OCI-LY1 (cell line): ENCODE measurements at regions not wholly inside any gene's neighbourhood (a gene's known extent, or its start where the extent isn't known, plus 50 kb on each side); places are given as distances from the start of the nearest gene placed in this dataset.

ENCODE experiments used
- H2AFZ ChIP-seq: fragments of 200-600 bp; sonication (generic), shearing (Covaris generic); 2 replicates; pipeline ENCODE4 v1.6.0; 2014; ENCODE audit warnings: antibody characterized with exemption, mild to moderate bottlenecking, low read length
- H3F3A ChIP-seq: fragments of 200-600 bp; sonication (generic), shearing (Covaris generic); 2 replicates; pipeline ENCODE4 v1.6.0; 2014; ENCODE audit warnings: mild to moderate bottlenecking, antibody characterized with exemption, low read length, moderate library complexity; ENCODE audit not compliant: insufficient read depth
- H3K27ac ChIP-seq: fragments of 200-600 bp; sonication (generic); 2 replicates; pipeline ENCODE4 v1.5.1; 2014; ENCODE audit warnings: low read length, mixed run types, mild to moderate bottlenecking, low read depth; ENCODE audit not compliant: poor library complexity, severe bottlenecking
- H3K27me3 ChIP-seq: fragments of 200-600 bp; sonication (generic); 2 replicates; pipeline ENCODE4 v1.6.0; 2014; ENCODE audit warnings: antibody characterized with exemption, mild to moderate bottlenecking, low read length, moderate library complexity; ENCODE audit not compliant: insufficient read depth
- H3K36me3 ChIP-seq: fragments of 200-600 bp; sonication (generic); 2 replicates; pipeline ENCODE4 v1.6.1; 2014; ENCODE audit warnings: mild to moderate bottlenecking, antibody characterized with exemption, low read length, moderate library complexity, mixed read lengths; ENCODE audit not compliant: insufficient read depth
- H3K4me1 ChIP-seq: fragments of 200-600 bp; sonication (generic); 2 replicates; pipeline ENCODE4 v1.5.1; 2014; ENCODE audit warnings: mild to moderate bottlenecking, low read length, moderate library complexity; ENCODE audit not compliant: insufficient read depth, severe bottlenecking
- H3K4me2 ChIP-seq: fragments of 200-600 bp; sonication (generic), shearing (Covaris generic); 2 replicates; pipeline ENCODE4 v1.6.1; 2014; ENCODE audit warnings: low read length
- H3K4me3 ChIP-seq: fragments of 200-600 bp; sonication (generic); 2 replicates; pipeline ENCODE4 v1.5.1; 2014; ENCODE audit warnings: low read length, low read depth, mild to moderate bottlenecking, mixed read lengths; ENCODE audit not compliant: poor library complexity, severe bottlenecking
- H3K79me2 ChIP-seq: fragments of 200-600 bp; shearing (Covaris generic); 2 replicates; pipeline ENCODE4 v1.6.1; 2016; ENCODE audit warnings: mixed run types, low read length, mixed read lengths; ENCODE audit not compliant: insufficient read depth
- H3K9ac ChIP-seq: fragments of 200-600 bp; sonication (generic), shearing (Covaris generic); 2 replicates; pipeline ENCODE4 v1.6.1; 2014; ENCODE audit warnings: mild to moderate bottlenecking, low read length, mixed read lengths
- H3K9me2 ChIP-seq: fragments of 200-600 bp; sonication (generic), shearing (Covaris generic); 2 replicates; pipeline ENCODE4 v1.6.1; 2014; ENCODE audit warnings: low read depth, mild to moderate bottlenecking, low read length, mixed read lengths
- H3K9me3 ChIP-seq: fragments of 200-600 bp; shearing (Covaris generic); 2 replicates; pipeline ENCODE4 v1.6.1; 2014; ENCODE audit warnings: low read length, mixed read lengths
- H4K20me1 ChIP-seq: fragments of 200-600 bp; sonication (generic), shearing (Covaris generic); 2 replicates; pipeline ENCODE4 v1.6.0; 2016; ENCODE audit warnings: mild to moderate bottlenecking, low read length; ENCODE audit not compliant: insufficient read depth
- EZH2 ChIP-seq: fragments of 200-600 bp; sonication (generic), shearing (Covaris generic); IDR thresholded peaks from 2 replicates; pipeline ENCODE4 v1.8.0; 2017; ENCODE audit warnings: borderline replicate concordance, mixed run types, mild to moderate bottlenecking, antibody characterized with exemption, low read length, moderate library complexity, mixed read lengths
- TF ChIP-seq, protein P1 (sequence below): fragments of 200-600 bp; sonication (generic), shearing (Covaris generic); IDR thresholded peaks from 2 replicates; pipeline ENCODE4 v1.5.1; 2017; ENCODE audit warnings: mild to moderate bottlenecking, antibody characterized with exemption, low read length, moderate library complexity, mixed read lengths

DNA sequence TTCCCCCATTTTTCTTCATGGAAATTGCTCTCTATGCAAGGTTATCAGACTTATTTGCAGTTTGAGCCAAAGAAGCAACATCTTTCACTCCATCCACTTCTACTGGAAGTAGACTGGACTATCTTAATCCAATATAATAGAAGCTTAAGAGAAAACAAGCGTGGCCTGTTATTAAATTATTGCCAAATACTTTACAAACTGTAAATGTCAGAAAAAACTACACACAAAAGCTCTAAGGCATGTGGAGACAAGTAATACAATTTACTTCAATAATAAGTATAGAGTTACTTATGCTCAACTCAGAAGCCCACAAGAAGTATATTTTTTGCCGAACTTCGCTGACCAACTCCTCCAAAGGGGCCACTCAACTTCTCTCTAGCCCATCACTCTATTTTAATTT is 120.3 kb downstream of the BDH1 start:
- no peaks in the 10 kb centered on the region for H4K20me1 ChIP-seq
- no peaks in the 10 kb centered on the region for H3K4me1 ChIP-seq

GRCh38 chr3:197434830-197435229 is 120.9 kb downstream of the BDH1 start:
- Histone ChIP-seq H4K20me1 (no peaks in the 10 kb centered on the region), H3K4me2 (no peak overlapping the region), H3K79me2 (no peaks in the 10 kb centered on the region), H3K27me3 (peaks cover 19% of the 10 kb centered on the region), H3K36me3 (no peaks in the 10 kb centered on the region), H2AFZ (no peak overlapping the region), H3K27ac (no peak overlapping the region), H3F3A (no peaks in the 10 kb centered on the region), H3K9me2 (no peaks in the 10 kb centered on the region), H3K4me1 (no peaks in the 10 kb centered on the region), H3K9ac (no peak overlapping the region), H3K4me3 (no peak overlapping the region), H3K9me3 (no peaks in the 10 kb centered on the region)
- TF ChIP-seq, protein P1, sequence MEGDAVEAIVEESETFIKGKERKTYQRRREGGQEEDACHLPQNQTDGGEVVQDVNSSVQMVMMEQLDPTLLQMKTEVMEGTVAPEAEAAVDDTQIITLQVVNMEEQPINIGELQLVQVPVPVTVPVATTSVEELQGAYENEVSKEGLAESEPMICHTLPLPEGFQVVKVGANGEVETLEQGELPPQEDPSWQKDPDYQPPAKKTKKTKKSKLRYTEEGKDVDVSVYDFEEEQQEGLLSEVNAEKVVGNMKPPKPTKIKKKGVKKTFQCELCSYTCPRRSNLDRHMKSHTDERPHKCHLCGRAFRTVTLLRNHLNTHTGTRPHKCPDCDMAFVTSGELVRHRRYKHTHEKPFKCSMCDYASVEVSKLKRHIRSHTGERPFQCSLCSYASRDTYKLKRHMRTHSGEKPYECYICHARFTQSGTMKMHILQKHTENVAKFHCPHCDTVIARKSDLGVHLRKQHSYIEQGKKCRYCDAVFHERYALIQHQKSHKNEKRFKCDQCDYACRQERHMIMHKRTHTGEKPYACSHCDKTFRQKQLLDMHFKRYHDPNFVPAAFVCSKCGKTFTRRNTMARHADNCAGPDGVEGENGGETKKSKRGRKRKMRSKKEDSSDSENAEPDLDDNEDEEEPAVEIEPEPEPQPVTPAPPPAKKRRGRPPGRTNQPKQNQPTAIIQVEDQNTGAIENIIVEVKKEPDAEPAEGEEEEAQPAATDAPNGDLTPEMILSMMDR = no peak
- no peak for TF ChIP-seq EZH2

More for the DNA sequence above, 120.3 kb downstream of the BDH1 start:
- TF ChIP-seq EZH2 = no peak
- TF ChIP-seq, protein P1 = no peak
- Histone ChIP-seq H3F3A (no peaks in the 10 kb centered on the region), H3K9me2 (no peaks in the 10 kb centered on the region), H3K27ac (no peak overlapping the region), H3K36me3 (no peaks in the 10 kb centered on the region), H3K27me3 (peaks cover 25% of the 10 kb centered on the region), H2AFZ (no peak overlapping the region), H3K9me3 (no peaks in the 10 kb centered on the region), H3K79me2 (no peaks in the 10 kb centered on the region), H3K9ac (no peak overlapping the region), H3K4me2 (no peak overlapping the region), H3K4me3 (no peak overlapping the region)

DNA sequence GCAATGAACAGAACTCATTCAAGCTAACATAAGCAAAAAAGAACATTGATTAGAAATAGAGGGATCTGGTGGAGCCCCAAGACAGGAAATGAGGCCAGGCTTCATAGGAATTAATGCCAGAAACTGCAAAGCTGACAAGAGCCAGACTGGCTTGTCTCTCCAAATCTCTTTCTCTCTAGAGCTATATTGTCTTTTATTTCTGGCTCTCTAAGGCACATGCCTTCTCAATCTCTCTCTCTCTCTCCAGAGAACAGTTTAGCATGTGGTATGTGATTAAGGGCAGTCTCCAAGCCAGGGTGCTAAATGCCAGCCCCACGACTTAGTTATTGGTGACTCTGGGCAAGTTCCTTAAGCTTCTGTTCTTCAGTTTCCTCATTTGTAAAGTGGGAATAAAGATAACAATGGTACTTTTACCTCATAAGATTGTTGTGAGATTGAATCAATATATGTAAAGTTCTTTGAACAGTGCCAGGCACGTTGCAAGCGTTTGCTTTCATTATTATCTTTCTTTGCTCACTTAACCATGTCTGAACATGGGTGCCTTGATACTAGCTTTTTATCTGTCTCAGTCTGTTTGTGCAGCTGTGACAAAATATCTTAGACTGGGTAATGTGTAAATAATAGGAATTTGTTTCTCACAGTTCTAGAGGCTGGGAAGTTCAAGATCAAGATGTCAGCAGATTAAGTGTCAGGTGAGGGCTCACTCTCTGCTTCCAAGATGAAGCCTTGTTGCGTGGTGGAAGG is 123.2 kb downstream of the BDH1 start:
- Histone ChIP-seq H3K4me2 (no peak overlapping the region), H2AFZ (no peak overlapping the region), H3K4me3 (no peak overlapping the region), H3F3A (no peaks in the 10 kb centered on the region), H3K27me3 (peaks cover 17% of the 10 kb centered on the region), H3K79me2 (no peaks in the 10 kb centered on the region), H3K27ac (no peak overlapping the region), H3K36me3 (no peaks in the 10 kb centered on the region), H3K4me1 (no peaks in the 10 kb centered on the region), H4K20me1 (no peaks in the 10 kb centered on the region), H3K9me3 (no peaks in the 10 kb centered on the region), H3K9ac (no peak overlapping the region), H3K9me2 (no peaks in the 10 kb centered on the region)
- TF ChIP-seq, protein P1 = no peak
- TF ChIP-seq EZH2 = no peak
